Panc1 (cell line): ENCODE measurements at regions not wholly inside any gene's neighbourhood (a gene's known extent, or its start where the extent isn't known, plus 50 kb on each side); places are given as distances from the start of the nearest gene placed in this dataset.

ENCODE experiments used
- POLR2AphosphoS5 ChIP-seq: IDR thresholded peaks from 2 replicates; pipeline ENCODE4 v1.6.1; 2012; ENCODE audit warnings: mild to moderate bottlenecking, low read depth, low read length, moderate library complexity
- SIN3A ChIP-seq: IDR thresholded peaks from 2 replicates; pipeline ENCODE4 v1.6.1; 2012; ENCODE audit warnings: low read depth, mild to moderate bottlenecking, low read length, moderate library complexity, borderline replicate concordance; ENCODE audit not compliant: insufficient read depth
- TCF7L2 ChIP-seq: IDR thresholded peaks from 2 replicates; pipeline ENCODE4 v1.6.1; 2011; ENCODE audit warnings: mild to moderate bottlenecking, low read depth, low read length, inconsistent platforms
- TF ChIP-seq, protein P1 (sequence below): fragments of 450-650 bp; IDR thresholded peaks from 2 replicates; pipeline ENCODE4 v1.5.1; 2017; ENCODE audit warnings: mild to moderate bottlenecking

- TF ChIP-seq, protein P1, sequence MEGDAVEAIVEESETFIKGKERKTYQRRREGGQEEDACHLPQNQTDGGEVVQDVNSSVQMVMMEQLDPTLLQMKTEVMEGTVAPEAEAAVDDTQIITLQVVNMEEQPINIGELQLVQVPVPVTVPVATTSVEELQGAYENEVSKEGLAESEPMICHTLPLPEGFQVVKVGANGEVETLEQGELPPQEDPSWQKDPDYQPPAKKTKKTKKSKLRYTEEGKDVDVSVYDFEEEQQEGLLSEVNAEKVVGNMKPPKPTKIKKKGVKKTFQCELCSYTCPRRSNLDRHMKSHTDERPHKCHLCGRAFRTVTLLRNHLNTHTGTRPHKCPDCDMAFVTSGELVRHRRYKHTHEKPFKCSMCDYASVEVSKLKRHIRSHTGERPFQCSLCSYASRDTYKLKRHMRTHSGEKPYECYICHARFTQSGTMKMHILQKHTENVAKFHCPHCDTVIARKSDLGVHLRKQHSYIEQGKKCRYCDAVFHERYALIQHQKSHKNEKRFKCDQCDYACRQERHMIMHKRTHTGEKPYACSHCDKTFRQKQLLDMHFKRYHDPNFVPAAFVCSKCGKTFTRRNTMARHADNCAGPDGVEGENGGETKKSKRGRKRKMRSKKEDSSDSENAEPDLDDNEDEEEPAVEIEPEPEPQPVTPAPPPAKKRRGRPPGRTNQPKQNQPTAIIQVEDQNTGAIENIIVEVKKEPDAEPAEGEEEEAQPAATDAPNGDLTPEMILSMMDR, result no peak
- TF ChIP-seq SIN3A, result no peak
- TF ChIP-seq POLR2AphosphoS5, result no peak
- TF ChIP-seq TCF7L2, result no peak
These were observed 252.6 kb upstream of the CFAP20DC start for GRCh38 chr3:59302442-59302841.
